SKM-1 (cell line): ENCODE measurements at regions not wholly inside any gene's neighbourhood (a gene's known extent, or its start where the extent isn't known, plus 50 kb on each side); places are given as distances from the start of the nearest gene placed in this dataset.
"Not testable (repeated sequence)": the region's sequence is repeated elsewhere in the genome, so short reads cannot be mapped to it uniquely, and the experiment has no call there.

Experiments
- DNase-seq: peaks from one replicate; lab custom pipeline; 2025; ENCODE audit not compliant: unreplicated experiment; lab: John Stamatoyannopoulos, UW

GRCh38 chr6:167661552-167662044 is 165.1 kb upstream of the AFDN start:
- DNase-seq: no peak

GRCh38 chr6:167662075-167662880 is 164.4 kb upstream of the AFDN start:
- DNase-seq: no peak

GRCh38 chr6:167662881-167663205 is 163.9 kb upstream of the AFDN start:
- DNase-seq: no peak

GRCh38 chr6:167663316-167663715 is 163.4 kb upstream of the AFDN start:
- no peak for DNase-seq

- no peak for DNase-seq
Measured at GRCh38 chr6:167663784-167664443, 162.8 kb upstream of the AFDN start.

- no peak for DNase-seq
Measured at GRCh38 chr6:167664678-167665660, 161.7 kb upstream of the AFDN start.

GRCh38 chr6:167665698-167666330 is 160.9 kb upstream of the AFDN start:
- no peak for DNase-seq

GRCh38 chr6:167666571-167667203 is 160.0 kb upstream of the AFDN start:
- no peak for DNase-seq

- no peak for DNase-seq
Measured at GRCh38 chr6:167667204-167668018, 159.3 kb upstream of the AFDN start.

GRCh38 chr6:167668019-167668753 is 158.5 kb upstream of the AFDN start:
- DNase-seq: no peak

GRCh38 chr6:167668754-167669552 is 157.8 kb upstream of the AFDN start:
- no peak for DNase-seq

GRCh38 chr6:167669553-167669849 is 157.2 kb upstream of the AFDN start:
- no peak for DNase-seq

- no peak for DNase-seq
Measured at GRCh38 chr6:167669870-167670802, 156.6 kb upstream of the AFDN start.

- DNase-seq: no peak
Measured at GRCh38 chr6:167670938-167671338, 155.8 kb upstream of the AFDN start.

- not testable (repeated sequence) for DNase-seq
Measured at GRCh38 chr6:167671379-167671976, 155.2 kb upstream of the AFDN start.

- DNase-seq: no peak
Measured at GRCh38 chr6:167671977-167672687, 154.6 kb upstream of the AFDN start.
